ENCODE measurements at regions not wholly inside any gene's neighbourhood (a gene's known extent, or its start where the extent isn't known, plus 50 kb on each side); places are given as distances from the start of the nearest gene placed in this dataset. TPM values are rescaled to one million over a fixed set of nuclear protein-coding genes. Genes with fewer than 3 reads are reported as not detected.
A peak's percentile ranks its signal among the peaks of the same experiment; 100 is the strongest.

DNA sequence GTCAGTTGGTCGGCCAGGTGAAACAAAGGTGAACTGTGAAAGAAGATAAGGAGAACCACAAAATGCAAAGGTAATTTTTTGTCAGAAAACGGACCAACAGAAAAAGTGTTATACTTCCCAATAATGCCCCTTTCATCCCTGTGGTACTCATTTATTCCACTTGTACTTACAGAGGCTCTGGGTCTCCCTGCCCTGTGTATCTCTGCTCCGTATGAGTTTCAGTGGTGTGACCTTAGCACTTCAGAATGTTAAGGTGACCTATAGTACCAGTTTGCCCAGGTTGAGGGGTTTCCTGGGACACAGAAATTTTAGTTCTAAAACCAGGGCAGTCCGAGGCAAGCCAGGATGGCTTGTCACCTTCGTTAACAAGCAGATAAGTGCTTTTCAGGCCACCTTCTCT is 254.8 kb downstream of the OLFM3 start:
- Histone ChIP-seq H3K79me2 (no peaks in the 10 kb centered on the region), H4K20me1 (ENCODE audit: insufficient read depth, poor library complexity, severe bottlenecking) (no peaks in the 10 kb centered on the region), H3K36me3 (replicated peaks; ENCODE audit: insufficient read depth, low read depth) (no peaks in the 10 kb centered on the region), H3K9me2 (replicated peaks; ENCODE audit: insufficient read depth) (no peaks in the 10 kb centered on the region), H2AFZ (no peak overlapping the region), H3K27me3 (no peaks in the 10 kb centered on the region), H3K4me2 (peak overlapping the region; percentile 50), H3K4me3 (no peak overlapping the region), H3K27ac (peak overlapping the region; percentile 53), H3K4me1 (ENCODE audit: insufficient read depth) (no peaks in the 10 kb centered on the region), H3K9me3 (ENCODE audit: low read depth) (no peaks in the 10 kb centered on the region)
- no peak for DNase-seq (ENCODE audit: low spot score)
- WGBS (ENCODE audit: low lambda C conversion rate, missing lambda C conversion rate), result 32% methylated on average over 5 of the region's 5 CpGs
- TF ChIP-seq, protein P1, sequence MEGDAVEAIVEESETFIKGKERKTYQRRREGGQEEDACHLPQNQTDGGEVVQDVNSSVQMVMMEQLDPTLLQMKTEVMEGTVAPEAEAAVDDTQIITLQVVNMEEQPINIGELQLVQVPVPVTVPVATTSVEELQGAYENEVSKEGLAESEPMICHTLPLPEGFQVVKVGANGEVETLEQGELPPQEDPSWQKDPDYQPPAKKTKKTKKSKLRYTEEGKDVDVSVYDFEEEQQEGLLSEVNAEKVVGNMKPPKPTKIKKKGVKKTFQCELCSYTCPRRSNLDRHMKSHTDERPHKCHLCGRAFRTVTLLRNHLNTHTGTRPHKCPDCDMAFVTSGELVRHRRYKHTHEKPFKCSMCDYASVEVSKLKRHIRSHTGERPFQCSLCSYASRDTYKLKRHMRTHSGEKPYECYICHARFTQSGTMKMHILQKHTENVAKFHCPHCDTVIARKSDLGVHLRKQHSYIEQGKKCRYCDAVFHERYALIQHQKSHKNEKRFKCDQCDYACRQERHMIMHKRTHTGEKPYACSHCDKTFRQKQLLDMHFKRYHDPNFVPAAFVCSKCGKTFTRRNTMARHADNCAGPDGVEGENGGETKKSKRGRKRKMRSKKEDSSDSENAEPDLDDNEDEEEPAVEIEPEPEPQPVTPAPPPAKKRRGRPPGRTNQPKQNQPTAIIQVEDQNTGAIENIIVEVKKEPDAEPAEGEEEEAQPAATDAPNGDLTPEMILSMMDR (IDR thresholded peaks at IDR 0.05; ENCODE audit: poor library complexity), result no peak
- TF ChIP-seq EZH2 (IDR thresholded peaks at IDR 0.05; ENCODE audit: borderline replicate concordance), result no peak
- no peak for TF ChIP-seq EZH2phosphoT487 (IDR thresholded peaks at IDR 0.05; ENCODE audit: low read depth, severe bottlenecking, unreplicated experiment)

DNA sequence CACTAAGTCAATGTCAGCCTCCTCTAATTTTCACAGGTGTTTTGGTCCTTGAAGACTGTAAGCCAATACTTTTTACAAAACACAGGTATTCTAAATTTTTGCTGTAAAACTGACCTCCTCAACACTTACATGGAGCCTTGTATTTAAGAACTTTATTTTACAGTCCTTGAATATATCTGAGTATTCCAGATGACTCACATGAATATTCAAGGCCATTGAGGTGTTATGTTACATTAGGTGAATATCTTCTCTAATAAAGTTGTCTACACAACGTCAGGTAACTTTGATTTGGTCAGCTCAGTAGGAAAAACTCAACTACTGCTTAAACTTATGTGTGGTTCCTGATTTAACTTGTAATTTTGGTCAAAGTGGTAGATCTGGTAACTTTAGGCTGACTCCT is 254.2 kb downstream of the OLFM3 start:
- no peaks in the 10 kb centered on the region for H3K36me3 ChIP-seq (replicated peaks; ENCODE audit: insufficient read depth, low read depth)
- no peaks in the 10 kb centered on the region for H3K27me3 ChIP-seq
- peak overlapping the region; percentile 53 for H3K27ac ChIP-seq
- no peaks in the 10 kb centered on the region for H3K9me3 ChIP-seq (ENCODE audit: low read depth)
- no peaks in the 10 kb centered on the region for H4K20me1 ChIP-seq (ENCODE audit: insufficient read depth, poor library complexity, severe bottlenecking)
- WGBS (ENCODE audit: low lambda C conversion rate, missing lambda C conversion rate), result 71% methylated on average over 1 of the region's 1 CpG
- DNase-seq (ENCODE audit: low spot score), result no peak
- H3K4me2 ChIP-seq, result no peak overlapping the region
- H3K79me2 ChIP-seq, result no peaks in the 10 kb centered on the region
- no peak overlapping the region for H2AFZ ChIP-seq
- H3K4me1 ChIP-seq (ENCODE audit: insufficient read depth), result no peaks in the 10 kb centered on the region
- no peaks in the 10 kb centered on the region for H3K9me2 ChIP-seq (replicated peaks; ENCODE audit: insufficient read depth)
- no peak overlapping the region for H3K4me3 ChIP-seq
- TF ChIP-seq EZH2 (IDR thresholded peaks at IDR 0.05; ENCODE audit: borderline replicate concordance), result no peak

DNA sequence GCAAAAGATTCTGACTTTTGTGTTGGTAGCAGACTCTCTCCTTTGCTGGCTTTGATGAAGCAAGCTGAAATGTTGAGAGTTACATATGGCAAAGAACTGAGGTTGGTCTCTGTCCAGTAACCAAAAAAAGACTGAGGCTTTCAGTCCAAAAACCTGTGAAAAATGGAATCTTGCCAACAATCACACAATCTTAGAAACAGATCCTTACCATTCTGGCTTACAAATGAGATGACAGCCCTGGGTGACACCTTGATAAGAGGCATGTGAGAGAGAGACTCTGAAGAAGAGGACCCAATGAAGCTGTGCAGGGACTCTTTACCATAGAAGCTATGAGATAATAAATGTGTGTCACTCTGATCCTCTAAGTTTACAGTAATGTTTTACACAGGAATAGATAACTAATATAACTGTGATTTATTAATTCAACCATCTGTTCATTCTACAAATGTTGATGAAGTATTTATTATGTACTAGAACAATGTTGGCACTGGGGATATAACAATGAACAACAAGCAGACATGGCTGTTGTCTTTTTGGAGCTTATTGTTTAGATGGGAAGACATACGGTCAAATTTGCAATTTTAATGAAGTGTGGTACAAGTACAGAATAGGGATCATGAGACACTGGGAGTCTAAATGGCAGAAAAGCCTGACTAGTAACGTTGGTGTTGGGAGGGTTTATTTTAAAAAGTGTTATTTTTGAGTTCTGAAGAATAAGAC is 251.0 kb downstream of the OLFM3 start:
- Histone ChIP-seq H3K36me3 (replicated peaks; ENCODE audit: insufficient read depth, low read depth) (no peaks in the 10 kb centered on the region), H3K4me1 (ENCODE audit: insufficient read depth) (no peaks in the 10 kb centered on the region), H3K27ac (no peak overlapping the region), H3K9me3 (ENCODE audit: low read depth) (no peaks in the 10 kb centered on the region), H3K9me2 (replicated peaks; ENCODE audit: insufficient read depth) (no peaks in the 10 kb centered on the region), H3K27me3 (no peaks in the 10 kb centered on the region), H4K20me1 (ENCODE audit: insufficient read depth, poor library complexity, severe bottlenecking) (no peaks in the 10 kb centered on the region), H2AFZ (no peak overlapping the region), H3K4me3 (no peak overlapping the region), H3K79me2 (no peaks in the 10 kb centered on the region), H3K4me2 (no peak overlapping the region)
- WGBS (ENCODE audit: low lambda C conversion rate, missing lambda C conversion rate), result 64% methylated on average over 2 of the region's 2 CpGs
- no peak for TF ChIP-seq EZH2phosphoT487 (IDR thresholded peaks at IDR 0.05; ENCODE audit: low read depth, severe bottlenecking, unreplicated experiment)
- TF ChIP-seq, protein P1 (IDR thresholded peaks at IDR 0.05; ENCODE audit: poor library complexity), result no peak
- no peak for TF ChIP-seq EZH2 (IDR thresholded peaks at IDR 0.05; ENCODE audit: borderline replicate concordance)
- no peak for DNase-seq (ENCODE audit: low spot score)

DNA sequence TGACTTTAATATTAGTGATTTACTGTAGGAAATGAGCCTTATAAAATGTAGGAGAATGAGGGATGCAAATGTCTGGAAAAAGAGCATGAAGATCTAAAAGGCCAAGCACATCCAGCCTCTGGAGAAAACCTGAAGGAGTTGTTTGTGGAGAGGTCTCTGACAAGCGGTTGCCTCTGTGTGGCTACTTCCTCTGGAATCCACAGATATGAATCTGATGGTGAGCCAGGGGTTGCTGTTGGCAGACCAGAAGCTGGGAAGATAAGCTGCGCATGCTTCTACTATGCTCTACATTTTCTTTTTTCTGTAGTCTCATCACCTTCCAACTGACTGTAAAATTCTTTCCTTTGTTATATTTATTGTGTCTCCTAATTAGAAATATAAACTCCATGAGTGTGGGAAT is 248.6 kb downstream of the OLFM3 start:
- Histone ChIP-seq H3K4me2 (no peak overlapping the region), H3K4me1 (ENCODE audit: insufficient read depth) (no peaks in the 10 kb centered on the region), H3K9me3 (ENCODE audit: low read depth) (no peaks in the 10 kb centered on the region), H4K20me1 (ENCODE audit: insufficient read depth, poor library complexity, severe bottlenecking) (no peaks in the 10 kb centered on the region), H3K27ac (no peak overlapping the region), H3K36me3 (replicated peaks; ENCODE audit: insufficient read depth, low read depth) (no peaks in the 10 kb centered on the region), H3K79me2 (no peaks in the 10 kb centered on the region), H3K9me2 (replicated peaks; ENCODE audit: insufficient read depth) (no peaks in the 10 kb centered on the region), H2AFZ (no peak overlapping the region), H3K4me3 (no peak overlapping the region), H3K27me3 (no peaks in the 10 kb centered on the region)
- no peak for DNase-seq (ENCODE audit: low spot score)
- WGBS (ENCODE audit: low lambda C conversion rate, missing lambda C conversion rate), result 87% methylated on average over 2 of the region's 2 CpGs
- TF ChIP-seq EZH2phosphoT487 (IDR thresholded peaks at IDR 0.05; ENCODE audit: low read depth, severe bottlenecking, unreplicated experiment) (no peak), EZH2 (IDR thresholded peaks at IDR 0.05; ENCODE audit: borderline replicate concordance) (no peak)
- TF ChIP-seq, protein P1 (IDR thresholded peaks at IDR 0.05; ENCODE audit: poor library complexity), result no peak

Small RNA genes in the stretch of these regions (small RNA-seq; reads per million reads assigned to genes)
- gene RNU6-965P, result not detected
